Suprapubic skin (tissue), 3 donors: ENCODE measurements at regions not wholly inside any gene's neighbourhood (a gene's known extent, or its start where the extent isn't known, plus 50 kb on each side); places are given as distances from the start of the nearest gene placed in this dataset.

Experiments used
- POLR2A ChIP-seq, 2 donors: fragments of 450-650 bp; IDR thresholded peaks; one replicate each; pipeline ENCODE4 v1.6.1; 2017; ENCODE audit warnings: antibody characterized with exemption in 2 of 2, mild to moderate bottlenecking in 2 of 2, moderate library complexity in 2 of 2
- TF ChIP-seq, protein P1 (sequence below), 2 donors: fragments of 200-600 bp in 1 of 2; fragments of 450-650 bp in 1 of 2; sonication (generic) in 1 of 2; IDR thresholded peaks; one replicate each; pipeline ENCODE4 v1.5.1; 2016 to 2019; ENCODE audit warnings: antibody characterized with exemption in 2 of 2, mild to moderate bottlenecking in 1 of 2, moderate library complexity in 1 of 2

DNA sequence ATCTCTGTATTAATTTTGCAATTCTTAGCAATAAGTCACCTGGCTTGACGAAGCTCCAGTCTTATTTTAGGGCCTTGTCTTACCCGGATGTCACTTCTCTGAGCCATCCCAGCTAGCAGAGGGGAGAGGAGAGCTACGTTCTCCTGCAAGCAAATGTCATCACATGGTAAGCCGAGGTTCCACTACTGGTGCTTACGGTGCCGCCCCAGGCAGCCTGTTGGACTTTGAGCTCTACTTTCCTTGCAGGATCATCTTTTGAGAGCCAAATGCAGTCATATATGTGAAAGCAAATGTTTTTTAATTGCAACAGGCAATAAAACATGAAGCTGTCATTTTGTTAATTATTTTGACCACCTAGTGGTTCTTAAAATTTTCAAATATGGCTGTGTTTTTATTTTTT, 140.9 kb downstream of the FAM43A start:
- no peak for TF ChIP-seq POLR2A (IDR thresholded peaks at IDR 0.05)
- TF ChIP-seq, protein P1, sequence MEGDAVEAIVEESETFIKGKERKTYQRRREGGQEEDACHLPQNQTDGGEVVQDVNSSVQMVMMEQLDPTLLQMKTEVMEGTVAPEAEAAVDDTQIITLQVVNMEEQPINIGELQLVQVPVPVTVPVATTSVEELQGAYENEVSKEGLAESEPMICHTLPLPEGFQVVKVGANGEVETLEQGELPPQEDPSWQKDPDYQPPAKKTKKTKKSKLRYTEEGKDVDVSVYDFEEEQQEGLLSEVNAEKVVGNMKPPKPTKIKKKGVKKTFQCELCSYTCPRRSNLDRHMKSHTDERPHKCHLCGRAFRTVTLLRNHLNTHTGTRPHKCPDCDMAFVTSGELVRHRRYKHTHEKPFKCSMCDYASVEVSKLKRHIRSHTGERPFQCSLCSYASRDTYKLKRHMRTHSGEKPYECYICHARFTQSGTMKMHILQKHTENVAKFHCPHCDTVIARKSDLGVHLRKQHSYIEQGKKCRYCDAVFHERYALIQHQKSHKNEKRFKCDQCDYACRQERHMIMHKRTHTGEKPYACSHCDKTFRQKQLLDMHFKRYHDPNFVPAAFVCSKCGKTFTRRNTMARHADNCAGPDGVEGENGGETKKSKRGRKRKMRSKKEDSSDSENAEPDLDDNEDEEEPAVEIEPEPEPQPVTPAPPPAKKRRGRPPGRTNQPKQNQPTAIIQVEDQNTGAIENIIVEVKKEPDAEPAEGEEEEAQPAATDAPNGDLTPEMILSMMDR (IDR thresholded peaks at IDR 0.05), result no peak
